ENCODE measurements at regions not wholly inside any gene's neighbourhood (a gene's known extent, or its start where the extent isn't known, plus 50 kb on each side); places are given as distances from the start of the nearest gene placed in this dataset.

DNA sequence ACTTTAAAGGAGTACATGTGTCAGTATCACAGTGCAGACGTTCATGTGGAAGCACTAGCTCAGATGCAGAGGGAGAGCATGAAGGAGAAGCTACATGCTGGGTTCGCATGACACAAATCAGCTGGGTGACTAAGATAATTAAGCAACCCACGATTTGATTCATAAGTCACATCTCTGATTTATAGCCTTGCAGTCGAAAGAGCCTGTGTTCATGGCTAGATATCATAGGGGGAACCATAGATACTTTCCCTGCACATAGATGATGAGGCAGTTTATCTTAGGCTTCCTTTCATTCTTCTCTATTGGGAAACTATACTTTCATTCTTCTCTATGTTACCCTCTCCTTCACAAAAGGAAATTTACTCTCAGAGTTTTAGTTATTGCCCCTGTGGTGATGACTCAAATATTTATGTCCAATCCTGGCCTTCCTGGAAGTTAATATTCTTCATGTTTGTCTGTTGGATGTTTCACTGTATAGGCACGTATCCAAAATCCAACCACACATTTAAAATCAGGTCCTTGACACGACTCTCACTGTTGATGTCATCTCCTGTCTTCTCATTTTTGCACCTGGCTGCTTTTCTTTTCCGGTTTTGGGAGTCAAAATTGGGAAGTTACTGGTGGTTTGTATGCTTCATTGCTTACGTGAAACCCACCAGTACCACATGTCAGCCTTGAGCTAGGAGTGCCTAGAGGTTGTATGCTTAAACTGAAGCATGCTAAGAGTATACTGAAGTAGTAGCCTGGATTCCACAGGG lies 56.3 kb upstream of the SLC5A12 start:
- TF ChIP-seq, protein P1, sequence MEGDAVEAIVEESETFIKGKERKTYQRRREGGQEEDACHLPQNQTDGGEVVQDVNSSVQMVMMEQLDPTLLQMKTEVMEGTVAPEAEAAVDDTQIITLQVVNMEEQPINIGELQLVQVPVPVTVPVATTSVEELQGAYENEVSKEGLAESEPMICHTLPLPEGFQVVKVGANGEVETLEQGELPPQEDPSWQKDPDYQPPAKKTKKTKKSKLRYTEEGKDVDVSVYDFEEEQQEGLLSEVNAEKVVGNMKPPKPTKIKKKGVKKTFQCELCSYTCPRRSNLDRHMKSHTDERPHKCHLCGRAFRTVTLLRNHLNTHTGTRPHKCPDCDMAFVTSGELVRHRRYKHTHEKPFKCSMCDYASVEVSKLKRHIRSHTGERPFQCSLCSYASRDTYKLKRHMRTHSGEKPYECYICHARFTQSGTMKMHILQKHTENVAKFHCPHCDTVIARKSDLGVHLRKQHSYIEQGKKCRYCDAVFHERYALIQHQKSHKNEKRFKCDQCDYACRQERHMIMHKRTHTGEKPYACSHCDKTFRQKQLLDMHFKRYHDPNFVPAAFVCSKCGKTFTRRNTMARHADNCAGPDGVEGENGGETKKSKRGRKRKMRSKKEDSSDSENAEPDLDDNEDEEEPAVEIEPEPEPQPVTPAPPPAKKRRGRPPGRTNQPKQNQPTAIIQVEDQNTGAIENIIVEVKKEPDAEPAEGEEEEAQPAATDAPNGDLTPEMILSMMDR (optimal IDR thresholded peaks at IDR 0.05 in 1 of 3, IDR thresholded peaks at IDR 0.05 in 1 of 3, conservative IDR thresholded peaks at IDR 0.05 in 1 of 3; ENCODE audit: extremely low read depth in 1 of 3, insufficient read depth in 2 of 3, low read length in 3 of 3): no peak
- no peak for TF ChIP-seq EZH2 (IDR thresholded peaks at IDR 0.05; ENCODE audit: low read length)
